ENCODE measurements at regions not wholly inside any gene's neighbourhood (a gene's known extent, or its start where the extent isn't known, plus 50 kb on each side); places are given as distances from the start of the nearest gene placed in this dataset.

GRCh38 chr3:59631482-59631881 lies 581.7 kb upstream of the CFAP20DC start:
- no peaks in the 10 kb centered on the region for H3K27me3 Mint-ChIP-seq
- H3K4me3 Mint-ChIP-seq (ENCODE audit: low read depth): no peak overlapping the region
- H3K4me1 Mint-ChIP-seq (ENCODE audit: low read depth): peaks cover 20% of the 10 kb centered on the region
- TF ChIP-seq, protein P1, sequence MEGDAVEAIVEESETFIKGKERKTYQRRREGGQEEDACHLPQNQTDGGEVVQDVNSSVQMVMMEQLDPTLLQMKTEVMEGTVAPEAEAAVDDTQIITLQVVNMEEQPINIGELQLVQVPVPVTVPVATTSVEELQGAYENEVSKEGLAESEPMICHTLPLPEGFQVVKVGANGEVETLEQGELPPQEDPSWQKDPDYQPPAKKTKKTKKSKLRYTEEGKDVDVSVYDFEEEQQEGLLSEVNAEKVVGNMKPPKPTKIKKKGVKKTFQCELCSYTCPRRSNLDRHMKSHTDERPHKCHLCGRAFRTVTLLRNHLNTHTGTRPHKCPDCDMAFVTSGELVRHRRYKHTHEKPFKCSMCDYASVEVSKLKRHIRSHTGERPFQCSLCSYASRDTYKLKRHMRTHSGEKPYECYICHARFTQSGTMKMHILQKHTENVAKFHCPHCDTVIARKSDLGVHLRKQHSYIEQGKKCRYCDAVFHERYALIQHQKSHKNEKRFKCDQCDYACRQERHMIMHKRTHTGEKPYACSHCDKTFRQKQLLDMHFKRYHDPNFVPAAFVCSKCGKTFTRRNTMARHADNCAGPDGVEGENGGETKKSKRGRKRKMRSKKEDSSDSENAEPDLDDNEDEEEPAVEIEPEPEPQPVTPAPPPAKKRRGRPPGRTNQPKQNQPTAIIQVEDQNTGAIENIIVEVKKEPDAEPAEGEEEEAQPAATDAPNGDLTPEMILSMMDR (IDR thresholded peaks at IDR 0.05; ENCODE audit: unreplicated experiment): no peak
- no peak for DNase-seq (ENCODE audit: low spot score, unreplicated experiment)
- H3K36me3 Mint-ChIP-seq (ENCODE audit: insufficient read depth): no peaks in the 10 kb centered on the region
- peaks cover 3% of the 10 kb centered on the region for H3K9me3 Mint-ChIP-seq (ENCODE audit: low read depth)
- no peak overlapping the region for H3K27ac Mint-ChIP-seq

- Mint-ChIP-seq H3K4me1 (ENCODE audit: low read depth) (peaks cover 5% of the 10 kb centered on the region), H3K27ac (peak overlapping the region; percentile 23), H3K4me3 (ENCODE audit: low read depth) (no peak overlapping the region), H3K36me3 (ENCODE audit: insufficient read depth) (no peaks in the 10 kb centered on the region), H3K9me3 (ENCODE audit: low read depth) (peaks cover 13% of the 10 kb centered on the region), H3K27me3 (no peaks in the 10 kb centered on the region)
- TF ChIP-seq, protein P1 (IDR thresholded peaks at IDR 0.05; ENCODE audit: unreplicated experiment): no peak
- no peak for DNase-seq (ENCODE audit: low spot score, unreplicated experiment)
Measured at GRCh38 chr3:59621037-59621436, 571.2 kb upstream of the CFAP20DC start.

DNA sequence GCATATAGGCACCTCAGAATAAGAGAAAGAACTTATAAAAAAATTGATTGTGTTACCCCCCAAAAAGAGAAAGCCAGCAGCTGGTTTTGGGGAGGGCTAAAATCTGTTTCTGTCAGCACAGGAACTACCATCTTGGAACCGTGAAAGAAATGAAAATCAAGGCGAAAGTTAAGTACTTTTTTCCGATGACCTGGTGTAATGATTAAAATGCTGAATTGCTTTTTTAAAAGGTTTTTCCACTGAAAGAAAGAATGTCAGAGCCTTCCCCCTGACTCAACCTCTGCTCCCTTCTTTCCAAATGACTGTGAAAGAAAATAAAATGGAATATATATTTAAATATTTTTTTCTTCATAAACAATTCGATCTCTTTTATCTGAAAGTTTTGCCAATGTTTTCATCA lies 570.5 kb upstream of the CFAP20DC start:
- DNase-seq (ENCODE audit: low spot score, unreplicated experiment): no peak
- H3K4me1 Mint-ChIP-seq (ENCODE audit: low read depth): peaks cover 5% of the 10 kb centered on the region
- TF ChIP-seq, protein P1 (IDR thresholded peaks at IDR 0.05; ENCODE audit: unreplicated experiment): no peak
- H3K27me3 Mint-ChIP-seq: no peaks in the 10 kb centered on the region
- no peaks in the 10 kb centered on the region for H3K36me3 Mint-ChIP-seq (ENCODE audit: insufficient read depth)
- H3K4me3 Mint-ChIP-seq (ENCODE audit: low read depth): no peak overlapping the region
- no peak overlapping the region for H3K27ac Mint-ChIP-seq
- peaks cover 13% of the 10 kb centered on the region for H3K9me3 Mint-ChIP-seq (ENCODE audit: low read depth)

DNA sequence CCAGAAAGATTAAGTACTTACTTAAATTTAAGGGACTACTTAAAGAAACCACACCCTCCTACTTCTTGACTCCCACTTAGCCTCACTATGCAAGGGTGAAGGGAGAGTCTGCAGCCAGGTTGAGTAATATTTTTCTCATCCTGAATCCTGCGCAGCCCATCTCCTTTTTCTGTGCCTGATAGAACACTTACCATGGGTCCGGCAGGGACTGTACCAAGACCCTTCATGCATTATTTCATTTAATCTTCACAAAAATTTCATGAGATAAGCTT lies 562.6 kb upstream of the CFAP20DC start:
- Mint-ChIP-seq H3K4me3 (ENCODE audit: low read depth) (no peak overlapping the region), H3K36me3 (ENCODE audit: insufficient read depth) (peaks cover 2% of the 10 kb centered on the region), H3K9me3 (ENCODE audit: low read depth) (peaks cover 16% of the 10 kb centered on the region), H3K27me3 (no peaks in the 10 kb centered on the region), H3K27ac (no peak overlapping the region), H3K4me1 (ENCODE audit: low read depth) (peaks cover 13% of the 10 kb centered on the region)
- DNase-seq (ENCODE audit: low spot score, unreplicated experiment): no peak
- TF ChIP-seq, protein P1 (IDR thresholded peaks at IDR 0.05; ENCODE audit: unreplicated experiment): no peak

GRCh38 chr3:59611649-59612443 lies 562.0 kb upstream of the CFAP20DC start:
- peaks cover 2% of the 10 kb centered on the region for H3K36me3 Mint-ChIP-seq (ENCODE audit: insufficient read depth)
- no peak for DNase-seq (ENCODE audit: low spot score, unreplicated experiment)
- no peaks in the 10 kb centered on the region for H3K27me3 Mint-ChIP-seq
- peak overlapping the region; percentile 1 for H3K27ac Mint-ChIP-seq
- H3K4me3 Mint-ChIP-seq (ENCODE audit: low read depth): no peak overlapping the region
- H3K9me3 Mint-ChIP-seq (ENCODE audit: low read depth): peaks cover 16% of the 10 kb centered on the region
- TF ChIP-seq, protein P1 (IDR thresholded peaks at IDR 0.05; ENCODE audit: unreplicated experiment): no peak
- H3K4me1 Mint-ChIP-seq (ENCODE audit: low read depth): peaks cover 13% of the 10 kb centered on the region

Data from progenitor cell of endocrine pancreas (in vitro differentiated cells).